ENCODE measurements at regions not wholly inside any gene's neighbourhood (a gene's known extent, or its start where the extent isn't known, plus 50 kb on each side); places are given as distances from the start of the nearest gene placed in this dataset.

- Histone ChIP-seq H3K27ac (ENCODE audit: low read depth, low read length) (no peak overlapping the region), H2AK5ac (ENCODE audit: low read length) (no peak overlapping the region), H2BK5ac (ENCODE audit: low read length) (no peak overlapping the region), H3K4me2 (ENCODE audit: low read length) (no peak overlapping the region), H4K8ac (ENCODE audit: low read depth, low read length) (no peak overlapping the region), H3K79me1 (ENCODE audit: low read length) (no peaks in the 10 kb centered on the region), H3K23ac (ENCODE audit: low read length) (no peak overlapping the region), H3K27me3 (ENCODE audit: insufficient read depth, low read length, poor library complexity) (no peaks in the 10 kb centered on the region), H3K18ac (ENCODE audit: low read length) (no peak overlapping the region), H3K79me2 (ENCODE audit: control insufficient read depth, insufficient read depth, low read length) (peaks cover 2% of the 10 kb centered on the region), H3K9ac (ENCODE audit: low read length) (no peak overlapping the region), H3K36me3 (ENCODE audit: control insufficient read depth, insufficient read depth, low read length) (no peaks in the 10 kb centered on the region), H3K4ac (ENCODE audit: low read depth, low read length) (no peak overlapping the region), H2BK15ac (replicated peaks; ENCODE audit: low read depth) (no peak overlapping the region), H2BK120ac (ENCODE audit: low read depth, low read length) (no peak overlapping the region), H3K56ac (ENCODE audit: low read length) (peak overlapping the region; percentile 37), H3K4me3 (ENCODE audit: low read length) (no peak overlapping the region), H4K5ac (ENCODE audit: low read length) (no peak overlapping the region), H3K4me1 (ENCODE audit: control insufficient read depth, low read depth, low read length) (peaks cover 2% of the 10 kb centered on the region)
- no peak for DNase-seq
- no CpG with 5 or more reads among the region's 25 CpGs for WGBS (ENCODE audit: extremely low coverage, insufficient coverage, low lambda C conversion rate)
Measured at GRCh38 chr16:85550953-85551924, 61.9 kb upstream of the GSE1 start.

DNA sequence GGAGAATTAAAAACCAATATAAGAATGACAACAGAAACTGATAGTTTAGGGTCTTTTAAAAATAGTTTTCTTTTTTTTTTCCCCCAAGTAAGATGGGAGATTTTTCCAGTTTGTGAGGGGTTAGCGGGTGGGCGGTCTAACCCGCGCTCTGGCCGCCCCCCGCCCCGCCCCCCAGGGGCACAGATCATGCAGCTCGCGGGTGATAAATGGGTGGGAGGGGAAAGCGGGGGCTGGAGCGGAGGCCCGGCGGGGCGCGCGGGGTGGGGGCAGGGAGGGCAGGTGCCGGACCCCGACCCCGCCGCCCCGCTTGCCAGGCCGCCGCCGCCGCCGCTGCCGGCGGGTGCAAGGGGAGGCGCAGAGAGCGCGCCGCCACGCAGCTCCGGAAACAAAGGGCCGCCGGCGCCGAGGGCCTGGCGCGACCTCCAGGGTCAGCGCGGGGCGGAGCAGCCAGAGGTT lies 60.1 kb upstream of the GSE1 start:
- DNase-seq = no peak
- Histone ChIP-seq H3K9ac (ENCODE audit: low read length) (peak overlapping the region; percentile 75), H2BK120ac (ENCODE audit: low read depth, low read length) (peak overlapping the region; percentile 77), H3K79me1 (ENCODE audit: low read length) (no peaks in the 10 kb centered on the region), H3K27me3 (ENCODE audit: insufficient read depth, low read length, poor library complexity) (no peaks in the 10 kb centered on the region), H3K36me3 (ENCODE audit: control insufficient read depth, insufficient read depth, low read length) (no peaks in the 10 kb centered on the region), H3K23ac (ENCODE audit: low read length) (no peak overlapping the region), H3K27ac (ENCODE audit: low read depth, low read length) (peak overlapping the region; percentile 74), H3K4me3 (ENCODE audit: low read length) (no peak overlapping the region), H2AK5ac (ENCODE audit: low read length) (no peak overlapping the region), H3K56ac (ENCODE audit: low read length) (peak overlapping the region; percentile 89), H4K5ac (ENCODE audit: low read length) (no peak overlapping the region), H3K79me2 (ENCODE audit: control insufficient read depth, insufficient read depth, low read length) (peaks cover 5% of the 10 kb centered on the region), H4K8ac (ENCODE audit: low read depth, low read length) (no peak overlapping the region), H3K4me1 (ENCODE audit: control insufficient read depth, low read depth, low read length) (peaks cover 2% of the 10 kb centered on the region), H2BK5ac (ENCODE audit: low read length) (no peak overlapping the region), H3K4ac (ENCODE audit: low read depth, low read length) (no peak overlapping the region), H3K4me2 (ENCODE audit: low read length) (peak overlapping the region; percentile 52), H3K18ac (ENCODE audit: low read length) (peak overlapping the region; percentile 68), H2BK15ac (replicated peaks; ENCODE audit: low read depth) (no peak overlapping the region)
- WGBS (ENCODE audit: extremely low coverage, insufficient coverage, low lambda C conversion rate) = no CpG with 5 or more reads among the region's 43 CpGs

- Histone ChIP-seq H2BK15ac (replicated peaks; ENCODE audit: low read depth) (no peak overlapping the region), H2AK5ac (ENCODE audit: low read length) (no peak overlapping the region), H2BK5ac (ENCODE audit: low read length) (peak overlapping the region; percentile 88), H3K27me3 (ENCODE audit: insufficient read depth, low read length, poor library complexity) (no peaks in the 10 kb centered on the region), H3K36me3 (ENCODE audit: control insufficient read depth, insufficient read depth, low read length) (no peaks in the 10 kb centered on the region), H3K23ac (ENCODE audit: low read length) (no peak overlapping the region), H3K79me1 (ENCODE audit: low read length) (peaks cover under 1% of the 10 kb centered on the region), H3K18ac (ENCODE audit: low read length) (peak overlapping the region; percentile 68), H3K56ac (ENCODE audit: low read length) (peak overlapping the region; percentile 89), H4K8ac (ENCODE audit: low read depth, low read length) (no peak overlapping the region), H3K4me3 (ENCODE audit: low read length) (peak overlapping the region; percentile 44), H3K4ac (ENCODE audit: low read depth, low read length) (peak overlapping the region; percentile 40), H4K5ac (ENCODE audit: low read length) (no peak overlapping the region), H3K9ac (ENCODE audit: low read length) (peak overlapping the region; percentile 75), H3K4me1 (ENCODE audit: control insufficient read depth, low read depth, low read length) (peaks cover 8% of the 10 kb centered on the region), H3K4me2 (ENCODE audit: low read length) (peak overlapping the region; percentile 91), H2BK120ac (ENCODE audit: low read depth, low read length) (peak overlapping the region; percentile 23), H3K79me2 (ENCODE audit: control insufficient read depth, insufficient read depth, low read length) (peaks cover 10% of the 10 kb centered on the region), H3K27ac (ENCODE audit: low read depth, low read length) (peak overlapping the region; percentile 74)
- no CpG with 5 or more reads among the region's 57 CpGs for WGBS (ENCODE audit: extremely low coverage, insufficient coverage, low lambda C conversion rate)
- DNase-seq = peak; percentile 90
Measured at GRCh38 chr16:85553436-85554113, 59.5 kb upstream of the GSE1 start.

- WGBS (ENCODE audit: extremely low coverage, insufficient coverage, low lambda C conversion rate) = no CpG with 5 or more reads among the region's 49 CpGs
- peak overlapping the region; percentile 89 for H3K56ac ChIP-seq (ENCODE audit: low read length)
- peak overlapping the region; percentile 94 for H3K27ac ChIP-seq (ENCODE audit: low read depth, low read length)
- peak overlapping the region; percentile 80 for H3K4me3 ChIP-seq (ENCODE audit: low read length)
- H3K36me3 ChIP-seq (ENCODE audit: control insufficient read depth, insufficient read depth, low read length) = no peaks in the 10 kb centered on the region
- peak overlapping the region; percentile 41 for H2BK15ac ChIP-seq (replicated peaks; ENCODE audit: low read depth)
- no peak overlapping the region for H4K5ac ChIP-seq (ENCODE audit: low read length)
- H3K9ac ChIP-seq (ENCODE audit: low read length) = peak overlapping the region; percentile 77
- peak overlapping the region; percentile 97 for H3K18ac ChIP-seq (ENCODE audit: low read length)
- peaks cover 18% of the 10 kb centered on the region for H3K79me2 ChIP-seq (ENCODE audit: control insufficient read depth, insufficient read depth, low read length)
- peak overlapping the region; percentile 88 for H2BK5ac ChIP-seq (ENCODE audit: low read length)
- no peak overlapping the region for H2AK5ac ChIP-seq (ENCODE audit: low read length)
- H2BK120ac ChIP-seq (ENCODE audit: low read depth, low read length) = peak overlapping the region; percentile 54
- peaks cover 5% of the 10 kb centered on the region for H3K79me1 ChIP-seq (ENCODE audit: low read length)
- H3K4ac ChIP-seq (ENCODE audit: low read depth, low read length) = peak overlapping the region; percentile 92
- H4K8ac ChIP-seq (ENCODE audit: low read depth, low read length) = no peak overlapping the region
- H3K4me1 ChIP-seq (ENCODE audit: control insufficient read depth, low read depth, low read length) = peaks cover 9% of the 10 kb centered on the region
- H3K4me2 ChIP-seq (ENCODE audit: low read length) = peak overlapping the region; percentile 91
- no peak overlapping the region for H3K23ac ChIP-seq (ENCODE audit: low read length)
- peak; percentile 90 for DNase-seq
- no peaks in the 10 kb centered on the region for H3K27me3 ChIP-seq (ENCODE audit: insufficient read depth, low read length, poor library complexity)
Measured at GRCh38 chr16:85554114-85554888, 58.8 kb upstream of the GSE1 start.

DNA sequence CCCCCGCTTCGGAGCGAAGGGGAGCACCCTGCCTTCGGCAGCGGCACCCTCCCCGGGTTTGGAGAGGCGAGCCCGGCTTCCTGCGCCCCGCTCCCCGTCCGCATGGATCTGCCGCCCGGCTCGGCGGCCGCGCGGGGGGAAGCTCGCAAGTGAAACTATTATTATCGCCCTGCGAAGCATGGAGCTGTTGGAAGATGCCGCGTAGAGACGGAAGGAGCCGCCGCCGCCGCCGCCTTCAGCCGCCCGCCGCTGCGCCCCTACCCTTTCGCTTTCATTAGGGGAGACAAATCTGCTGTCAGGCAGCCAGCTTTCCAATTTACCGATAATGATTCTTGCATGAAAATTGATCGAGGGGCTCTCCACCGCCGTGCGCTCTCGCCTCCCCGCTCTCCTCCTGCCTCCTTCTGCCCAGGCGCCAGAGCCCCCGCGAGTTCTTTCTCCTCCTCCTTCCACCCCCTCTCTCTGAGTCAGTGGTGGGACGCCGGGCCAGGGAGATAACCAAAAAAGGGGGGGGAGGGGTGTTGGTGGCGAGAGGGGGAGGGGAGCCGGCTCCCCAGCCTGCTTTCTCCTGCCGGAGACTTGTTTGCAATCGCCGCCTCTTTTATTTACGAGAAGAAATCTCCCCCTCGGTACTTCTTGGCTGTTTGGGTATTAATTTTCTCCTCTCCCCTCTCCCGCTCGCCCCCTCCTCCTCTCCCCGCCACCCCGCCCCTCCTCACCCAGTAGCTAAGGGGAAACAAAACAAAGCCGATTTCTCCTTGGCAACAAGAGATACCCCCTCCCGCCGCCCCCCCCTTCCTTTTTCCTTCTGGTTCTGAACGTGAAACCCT lies 58.0 kb upstream of the GSE1 start:
- WGBS (ENCODE audit: extremely low coverage, insufficient coverage, low lambda C conversion rate) = no CpG with 5 or more reads among the region's 62 CpGs
- Histone ChIP-seq H2BK120ac (ENCODE audit: low read depth, low read length) (peak overlapping the region; percentile 54), H2BK15ac (replicated peaks; ENCODE audit: low read depth) (peak overlapping the region; percentile 41), H3K23ac (ENCODE audit: low read length) (no peak overlapping the region), H3K4ac (ENCODE audit: low read depth, low read length) (peak overlapping the region; percentile 92), H3K4me3 (ENCODE audit: low read length) (peak overlapping the region; percentile 80), H3K79me2 (ENCODE audit: control insufficient read depth, insufficient read depth, low read length) (peaks cover 24% of the 10 kb centered on the region), H3K18ac (ENCODE audit: low read length) (peak overlapping the region; percentile 97), H3K79me1 (ENCODE audit: low read length) (peaks cover 8% of the 10 kb centered on the region), H3K27me3 (ENCODE audit: insufficient read depth, low read length, poor library complexity) (no peaks in the 10 kb centered on the region), H3K36me3 (ENCODE audit: control insufficient read depth, insufficient read depth, low read length) (no peaks in the 10 kb centered on the region), H3K56ac (ENCODE audit: low read length) (peak overlapping the region; percentile 84), H2BK5ac (ENCODE audit: low read length) (peak overlapping the region; percentile 70), H4K8ac (ENCODE audit: low read depth, low read length) (no peak overlapping the region), H3K27ac (ENCODE audit: low read depth, low read length) (peak overlapping the region; percentile 94), H3K4me1 (ENCODE audit: control insufficient read depth, low read depth, low read length) (peaks cover 9% of the 10 kb centered on the region), H4K5ac (ENCODE audit: low read length) (no peak overlapping the region), H2AK5ac (ENCODE audit: low read length) (no peak overlapping the region), H3K9ac (ENCODE audit: low read length) (peak overlapping the region; percentile 90), H3K4me2 (ENCODE audit: low read length) (peak overlapping the region; percentile 97)
- DNase-seq = peak; percentile 95

Measured in mesendoderm (in vitro differentiated cells).